Neural cell (in vitro differentiated cells): ENCODE measurements at regions not wholly inside any gene's neighbourhood (a gene's known extent, or its start where the extent isn't known, plus 50 kb on each side); places are given as distances from the start of the nearest gene placed in this dataset.
A peak's percentile ranks its signal among the peaks of the same experiment; 100 is the strongest.

Experiments
- H2AFZ ChIP-seq: fragments of 200-600, 300-800 bp; sonication (generic), shearing (Covaris generic); 2 replicates; pipeline ENCODE4 v1.6.0; 2014; ENCODE audit warnings: low read depth, mild to moderate bottlenecking, antibody characterized with exemption, low read length, moderate library complexity
- H3F3A ChIP-seq: fragments of 200-600 bp; shearing (Covaris generic); 2 replicates; pipeline ENCODE4 v1.6.1; 2016; ENCODE audit warnings: mild to moderate bottlenecking, moderate library complexity, mixed read lengths, antibody characterized with exemption, low read length; ENCODE audit not compliant: insufficient read depth, poor library complexity, severe bottlenecking
- H3K27ac ChIP-seq: fragments of 200-600, 300-800 bp; sonication (generic), shearing (Covaris generic); 2 replicates; pipeline ENCODE4 v1.5.1; 2014; ENCODE audit warnings: mild to moderate bottlenecking, low read length, moderate library complexity
- H3K27me3 ChIP-seq: fragments of 300-800, 200-600 bp; sonication (generic), shearing (Covaris generic); 2 replicates; pipeline ENCODE4 v1.6.0; 2014; ENCODE audit warnings: mild to moderate bottlenecking, low read depth, low read length, moderate library complexity; ENCODE audit not compliant: insufficient read depth
- H3K36me3 ChIP-seq: fragments of 300-800, 200-600 bp; sonication (generic), shearing (Covaris generic); 2 replicates; pipeline ENCODE4 v1.5.1; 2014; ENCODE audit warnings: mild to moderate bottlenecking, antibody characterized with exemption, low read length, moderate library complexity; ENCODE audit not compliant: insufficient read depth
- H3K4me2 ChIP-seq: fragments of 300-800, 200-600 bp; sonication (generic), shearing (Covaris generic); 2 replicates; pipeline ENCODE4 v1.6.0; 2014; ENCODE audit warnings: mild to moderate bottlenecking, low read length
- H3K4me3 ChIP-seq: fragments of 300-800, 200-600 bp; sonication (generic), shearing (Covaris generic); 2 replicates; pipeline ENCODE4 v1.5.1; 2014; ENCODE audit warnings: mild to moderate bottlenecking, low read length, moderate library complexity
- H3K79me2 ChIP-seq: fragments of 200-600 bp; shearing (Covaris generic); replicated peaks from 2 replicates; pipeline ENCODE4 v1.6.0; 2014; ENCODE audit warnings: mild to moderate bottlenecking, low read length, moderate library complexity; ENCODE audit not compliant: insufficient read depth
- H3K9ac ChIP-seq: fragments of 300-800, 200-600 bp; sonication (generic), shearing (Covaris generic); 2 replicates; pipeline ENCODE4 v1.6.1; 2016; ENCODE audit warnings: mild to moderate bottlenecking, low read length, mixed read lengths
- H3K9me2 ChIP-seq: fragments of 200-600 bp; shearing (Covaris generic); 2 replicates; pipeline ENCODE4 v1.6.1; 2016; ENCODE audit warnings: mild to moderate bottlenecking, low read length, mixed read lengths; ENCODE audit not compliant: insufficient read depth
- H3K9me3 ChIP-seq: fragments of 200-600, 300-800 bp; sonication (generic), shearing (Covaris generic); 2 replicates; pipeline ENCODE4 v1.6.1; 2016; ENCODE audit warnings: mild to moderate bottlenecking, mixed run types, low read length, moderate library complexity, mixed read lengths
- H4K20me1 ChIP-seq: fragments of 200-600 bp; shearing (Covaris generic); 2 replicates; pipeline ENCODE4 v1.6.1; 2016; ENCODE audit warnings: mild to moderate bottlenecking, mixed run types; ENCODE audit not compliant: insufficient read depth
- EP300 ChIP-seq: fragments of 450-650 bp; conservative IDR thresholded peaks from 2 replicates; pipeline ENCODE4 v1.6.1; 2014; ENCODE audit warnings: antibody characterized with exemption, mild to moderate bottlenecking, moderate library complexity; ENCODE audit not compliant: poor library complexity, severe bottlenecking
- EZH2 ChIP-seq: fragments of 200-600, 300-800 bp; shearing (Covaris generic), sonication (generic); IDR thresholded peaks from 2 replicates; pipeline ENCODE4 v1.6.1; 2014; ENCODE audit warnings: antibody characterized with exemption, low read length, borderline replicate concordance, mild to moderate bottlenecking; ENCODE audit not compliant: insufficient read depth, poor library complexity, severe bottlenecking
- MXI1 ChIP-seq: fragments of 450-650 bp; conservative IDR thresholded peaks from 2 replicates; pipeline ENCODE4 v1.6.1; 2014; ENCODE audit warnings: antibody characterized with exemption, mild to moderate bottlenecking; ENCODE audit not compliant: poor library complexity, severe bottlenecking
- POLR2AphosphoS5 ChIP-seq: IDR thresholded peaks from 2 replicates; pipeline ENCODE4 v1.6.1; 2012
- RAD21 ChIP-seq: fragments of 450-650 bp; conservative IDR thresholded peaks from 2 replicates; pipeline ENCODE4 v1.6.1; 2014; ENCODE audit warnings: antibody characterized with exemption, mild to moderate bottlenecking, moderate library complexity
- REST ChIP-seq: IDR thresholded peaks from 2 replicates; pipeline ENCODE4 v1.6.1; 2012; ENCODE audit warnings: borderline replicate concordance
- SMC3 ChIP-seq: fragments of 450-650 bp; conservative IDR thresholded peaks from 2 replicates; pipeline ENCODE4 v1.6.1; 2014; ENCODE audit warnings: antibody characterized with exemption, mild to moderate bottlenecking, moderate library complexity; ENCODE audit not compliant: poor library complexity
- TAF1 ChIP-seq: IDR thresholded peaks from 2 replicates; pipeline ENCODE4 v1.6.1; 2012; ENCODE audit warnings: low read depth
- TF ChIP-seq, protein P1 (sequence below): fragments of 450-650 bp; IDR thresholded peaks from 2 replicates; pipeline ENCODE4 v1.5.1; 2014; ENCODE audit warnings: antibody characterized with exemption, mild to moderate bottlenecking, moderate library complexity; ENCODE audit not compliant: poor library complexity, severe bottlenecking

DNA sequence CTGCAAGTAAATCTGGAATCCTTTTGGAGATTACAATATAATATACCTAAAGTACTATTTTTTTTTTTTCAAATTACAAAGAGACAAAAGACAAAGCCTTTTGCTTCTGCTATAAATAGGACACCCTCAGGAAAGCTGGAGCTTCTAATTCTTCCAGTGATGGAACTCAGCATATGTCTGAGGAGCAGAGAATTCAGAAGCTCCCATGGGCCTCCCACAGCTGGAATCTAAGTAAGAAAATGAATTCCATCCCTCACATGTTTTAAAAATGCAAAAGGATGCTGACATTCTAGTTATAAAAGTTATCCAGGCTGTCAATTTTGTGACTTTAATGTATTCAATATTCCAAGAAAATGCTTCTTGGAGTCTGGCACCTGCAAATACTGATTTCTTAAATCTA is 571.3 kb upstream of the LRRTM4 start:
- Histone ChIP-seq H3K27me3 (no peaks in the 10 kb centered on the region), H3K79me2 (no peaks in the 10 kb centered on the region), H3F3A (no peaks in the 10 kb centered on the region), H3K9ac (no peak overlapping the region), H3K4me3 (peak overlapping the region; percentile 1), H4K20me1 (no peaks in the 10 kb centered on the region), H3K27ac (peak overlapping the region; percentile 40), H3K4me2 (no peak overlapping the region), H3K9me3 (no peaks in the 10 kb centered on the region), H2AFZ (no peak overlapping the region), H3K9me2 (no peaks in the 10 kb centered on the region), H3K36me3 (no peaks in the 10 kb centered on the region)
- no peak for TF ChIP-seq SMC3
- TF ChIP-seq REST, result peak; percentile 40
- TF ChIP-seq EZH2, result no peak
- TF ChIP-seq POLR2AphosphoS5, result no peak
- TF ChIP-seq TAF1, result no peak
- TF ChIP-seq RAD21, result no peak
- TF ChIP-seq EP300, result peak; percentile 60
- TF ChIP-seq, protein P1, sequence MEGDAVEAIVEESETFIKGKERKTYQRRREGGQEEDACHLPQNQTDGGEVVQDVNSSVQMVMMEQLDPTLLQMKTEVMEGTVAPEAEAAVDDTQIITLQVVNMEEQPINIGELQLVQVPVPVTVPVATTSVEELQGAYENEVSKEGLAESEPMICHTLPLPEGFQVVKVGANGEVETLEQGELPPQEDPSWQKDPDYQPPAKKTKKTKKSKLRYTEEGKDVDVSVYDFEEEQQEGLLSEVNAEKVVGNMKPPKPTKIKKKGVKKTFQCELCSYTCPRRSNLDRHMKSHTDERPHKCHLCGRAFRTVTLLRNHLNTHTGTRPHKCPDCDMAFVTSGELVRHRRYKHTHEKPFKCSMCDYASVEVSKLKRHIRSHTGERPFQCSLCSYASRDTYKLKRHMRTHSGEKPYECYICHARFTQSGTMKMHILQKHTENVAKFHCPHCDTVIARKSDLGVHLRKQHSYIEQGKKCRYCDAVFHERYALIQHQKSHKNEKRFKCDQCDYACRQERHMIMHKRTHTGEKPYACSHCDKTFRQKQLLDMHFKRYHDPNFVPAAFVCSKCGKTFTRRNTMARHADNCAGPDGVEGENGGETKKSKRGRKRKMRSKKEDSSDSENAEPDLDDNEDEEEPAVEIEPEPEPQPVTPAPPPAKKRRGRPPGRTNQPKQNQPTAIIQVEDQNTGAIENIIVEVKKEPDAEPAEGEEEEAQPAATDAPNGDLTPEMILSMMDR, result no peak
- TF ChIP-seq MXI1, result no peak

GRCh38 chr2:78109272-78109671 is 587.1 kb upstream of the LRRTM4 start:
- no peaks in the 10 kb centered on the region for H3K9me2 ChIP-seq
- H4K20me1 ChIP-seq, result no peaks in the 10 kb centered on the region
- TF ChIP-seq RAD21 (no peak), TAF1 (no peak), EZH2 (no peak), MXI1 (no peak), SMC3 (no peak), REST (no peak), EP300 (no peak), POLR2AphosphoS5 (no peak)
- TF ChIP-seq, protein P1, result no peak
- H3K27me3 ChIP-seq, result no peaks in the 10 kb centered on the region
- H2AFZ ChIP-seq, result no peak overlapping the region
- H3F3A ChIP-seq, result no peaks in the 10 kb centered on the region
- H3K9me3 ChIP-seq, result no peaks in the 10 kb centered on the region
- no peak overlapping the region for H3K27ac ChIP-seq
- H3K4me3 ChIP-seq, result no peak overlapping the region
- H3K9ac ChIP-seq, result no peak overlapping the region
- no peaks in the 10 kb centered on the region for H3K36me3 ChIP-seq
- H3K4me2 ChIP-seq, result no peak overlapping the region
- H3K79me2 ChIP-seq, result no peaks in the 10 kb centered on the region
